ENCODE measurements at regions not wholly inside any gene's neighbourhood (a gene's known extent, or its start where the extent isn't known, plus 50 kb on each side); places are given as distances from the start of the nearest gene placed in this dataset.

DNA sequence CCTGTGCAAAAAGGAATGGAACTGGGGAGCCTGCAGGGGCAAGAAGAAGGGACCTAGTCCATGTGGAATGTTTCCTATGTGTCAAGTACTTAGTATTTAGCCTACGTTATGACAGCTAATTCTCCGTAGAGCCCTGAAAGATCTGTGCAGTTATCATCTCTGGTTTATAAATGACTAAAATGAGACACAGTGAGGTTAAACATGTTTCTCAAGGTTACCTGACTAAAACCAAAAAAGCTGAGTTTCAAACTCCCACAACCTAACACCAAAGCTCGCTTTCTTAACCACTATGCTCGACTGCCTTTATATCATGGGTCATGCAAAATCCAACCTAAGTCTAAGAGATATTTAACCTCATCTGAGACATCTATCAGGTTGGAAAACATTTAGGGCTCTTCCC is 53.3 kb upstream of the CCL2 start:
- no peaks in the 10 kb centered on the region for H3K9me3 Mint-ChIP-seq (ENCODE audit: insufficient read depth)
- Histone ChIP-seq H2AFZ (ENCODE audit: insufficient read depth, low read depth, low read length, poor library complexity, severe bottlenecking) (no peak overlapping the region), H3K4me2 (replicated peaks; ENCODE audit: low read depth, low read length, poor library complexity, severe bottlenecking) (no peak overlapping the region), H3K4me3 (ENCODE audit: control extremely low read depth in 1 of 5, extremely low read depth in 1 of 5, insufficient read depth in 1 of 5, low read depth in 2 of 5, low read length in 4 of 5) (no peak overlapping the region), H3K9me3 (ENCODE audit: control extremely low read depth in 1 of 3, control insufficient read depth in 2 of 3, insufficient read depth in 1 of 3, low read length in 2 of 3) (no peaks in the 10 kb centered on the region), H4K20me1 (ENCODE audit: control insufficient read depth, insufficient read depth, low read length, poor library complexity, severe bottlenecking) (no peaks in the 10 kb centered on the region), H3K36me3 (replicated peaks in 1 of 2; ENCODE audit: control extremely low read depth in 1 of 2, control insufficient read depth in 1 of 2, extremely low read depth in 1 of 2, insufficient read depth in 2 of 2, low read length in 1 of 2) (no peaks in the 10 kb centered on the region), H3K79me2 (ENCODE audit: control insufficient read depth, insufficient read depth, low read length) (no peaks in the 10 kb centered on the region), H3K9ac (ENCODE audit: low read length) (no peak overlapping the region), H3K4me1 (ENCODE audit: control insufficient read depth in 2 of 2, insufficient read depth in 2 of 2, low read length in 2 of 2) (no peaks in the 10 kb centered on the region), H3K27me3 (replicated peaks in 1 of 4; ENCODE audit: control extremely low read depth in 1 of 4, control insufficient read depth in 3 of 4, insufficient read depth in 4 of 4, low read length in 3 of 4) (peaks cover 0 to 9% (median 6%) of the 10 kb centered on the region in 4 experiments), H3K27ac (ENCODE audit: low read length in 2 of 2) (no peak overlapping the region)
- TF ChIP-seq, protein P1, sequence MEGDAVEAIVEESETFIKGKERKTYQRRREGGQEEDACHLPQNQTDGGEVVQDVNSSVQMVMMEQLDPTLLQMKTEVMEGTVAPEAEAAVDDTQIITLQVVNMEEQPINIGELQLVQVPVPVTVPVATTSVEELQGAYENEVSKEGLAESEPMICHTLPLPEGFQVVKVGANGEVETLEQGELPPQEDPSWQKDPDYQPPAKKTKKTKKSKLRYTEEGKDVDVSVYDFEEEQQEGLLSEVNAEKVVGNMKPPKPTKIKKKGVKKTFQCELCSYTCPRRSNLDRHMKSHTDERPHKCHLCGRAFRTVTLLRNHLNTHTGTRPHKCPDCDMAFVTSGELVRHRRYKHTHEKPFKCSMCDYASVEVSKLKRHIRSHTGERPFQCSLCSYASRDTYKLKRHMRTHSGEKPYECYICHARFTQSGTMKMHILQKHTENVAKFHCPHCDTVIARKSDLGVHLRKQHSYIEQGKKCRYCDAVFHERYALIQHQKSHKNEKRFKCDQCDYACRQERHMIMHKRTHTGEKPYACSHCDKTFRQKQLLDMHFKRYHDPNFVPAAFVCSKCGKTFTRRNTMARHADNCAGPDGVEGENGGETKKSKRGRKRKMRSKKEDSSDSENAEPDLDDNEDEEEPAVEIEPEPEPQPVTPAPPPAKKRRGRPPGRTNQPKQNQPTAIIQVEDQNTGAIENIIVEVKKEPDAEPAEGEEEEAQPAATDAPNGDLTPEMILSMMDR (IDR thresholded peaks at IDR 0.05): no peak
- TF ChIP-seq EZH2 (IDR thresholded peaks at IDR 0.05; ENCODE audit: borderline replicate concordance, insufficient read depth, low read depth, low read length, poor library complexity, severe bottlenecking): no peak
- H3K4me3 Mint-ChIP-seq: no peak overlapping the region
- DNase-seq (no peak), ATAC-seq (ENCODE audit: low read depth) (no peak)
- H3K27me3 Mint-ChIP-seq: peaks cover 46% of the 10 kb centered on the region
- H3K27ac Mint-ChIP-seq: no peak overlapping the region
- POLR2A ChIA-PET: no interaction called here
- WGBS (ENCODE audit: insufficient coverage): no CpG with 5 or more reads among the region's 4 CpGs
- intact Hi-C loops (cut with micrococcal nuclease): no loop called here
- H3K4me1 Mint-ChIP-seq: no peaks in the 10 kb centered on the region
- CTCF ChIA-PET: interaction anchor here (0.7 to 8.8 kb wide), 8 partner anchors 10 to 196 kb away, joined by 3 to 253 read pairs (median 5); partner anchors contain the start of genes CCL1 and CCL13

- H3K9me3 ChIP-seq (ENCODE audit: control extremely low read depth in 1 of 3, control insufficient read depth in 2 of 3, insufficient read depth in 1 of 3, low read length in 2 of 3): no peaks in the 10 kb centered on the region
- Mint-ChIP-seq H3K4me3 (no peak overlapping the region), H3K4me1 (no peaks in the 10 kb centered on the region), H3K27ac (no peak overlapping the region), H3K9me3 (ENCODE audit: insufficient read depth) (no peaks in the 10 kb centered on the region), H3K27me3 (peaks cover 46% of the 10 kb centered on the region)
- ChIA-PET CTCF (interaction anchor here (0.8 to 8.8 kb wide), 6 partner anchors 11 to 195 kb away, joined by 3 to 253 read pairs (median 6); partner anchors contain the start of genes CCL1 and CCL13), POLR2A (no interaction called here)
- no peaks in the 10 kb centered on the region for H3K36me3 ChIP-seq (replicated peaks in 1 of 2; ENCODE audit: control extremely low read depth in 1 of 2, control insufficient read depth in 1 of 2, extremely low read depth in 1 of 2, insufficient read depth in 2 of 2, low read length in 1 of 2)
- H3K4me3 ChIP-seq (ENCODE audit: control extremely low read depth in 1 of 5, extremely low read depth in 1 of 5, insufficient read depth in 1 of 5, low read depth in 2 of 5, low read length in 4 of 5): no peak overlapping the region
- peaks cover 0 to 7% (median 5%) of the 10 kb centered on the region in 4 experiments for H3K27me3 ChIP-seq (replicated peaks in 1 of 4; ENCODE audit: control extremely low read depth in 1 of 4, control insufficient read depth in 3 of 4, insufficient read depth in 4 of 4, low read length in 3 of 4)
- TF ChIP-seq, protein P1 (IDR thresholded peaks at IDR 0.05): no peak
- TF ChIP-seq EZH2 (IDR thresholded peaks at IDR 0.05; ENCODE audit: borderline replicate concordance, insufficient read depth, low read depth, low read length, poor library complexity, severe bottlenecking): no peak
- H3K79me2 ChIP-seq (ENCODE audit: control insufficient read depth, insufficient read depth, low read length): no peaks in the 10 kb centered on the region
- no peak overlapping the region for H3K27ac ChIP-seq (ENCODE audit: low read length in 2 of 2)
- DNase-seq (no peak), ATAC-seq (ENCODE audit: low read depth) (no peak)
- intact Hi-C loops (cut with micrococcal nuclease): no loop called here
- H3K4me1 ChIP-seq (ENCODE audit: control insufficient read depth in 2 of 2, insufficient read depth in 2 of 2, low read length in 2 of 2): no peaks in the 10 kb centered on the region
- no peak overlapping the region for H2AFZ ChIP-seq (ENCODE audit: insufficient read depth, low read depth, low read length, poor library complexity, severe bottlenecking)
- no peak overlapping the region for H3K9ac ChIP-seq (ENCODE audit: low read length)
- no peak overlapping the region for H3K4me2 ChIP-seq (replicated peaks; ENCODE audit: low read depth, low read length, poor library complexity, severe bottlenecking)
- no peaks in the 10 kb centered on the region for H4K20me1 ChIP-seq (ENCODE audit: control insufficient read depth, insufficient read depth, low read length, poor library complexity, severe bottlenecking)
- WGBS (ENCODE audit: insufficient coverage): 70% methylated on average over 4 of the region's 4 CpGs
Observed at GRCh38 chr17:34203018-34203638, 52.0 kb upstream of the CCL2 start.
